Stimulated activated CD4-positive, alpha-beta T cell treated with anti-CD3 and anti-CD28 coated beads, TNF-alpha, amount 100 ng/mL, for 48 hours (primary cell): ENCODE measurements at regions not wholly inside any gene's neighbourhood (a gene's known extent, or its start where the extent isn't known, plus 50 kb on each side); places are given as distances from the start of the nearest gene placed in this dataset.
"Not testable (repeated sequence)": the region's sequence is repeated elsewhere in the genome, so short reads cannot be mapped to it uniquely, and the experiment has no call there.

Experiments used
- DNase-seq, 3 donors: peaks; one replicate each; pipeline ENCODE4 v3.0.0-alpha.2; 2020; ENCODE audit warnings: low read depth in 3 of 3

DNA sequence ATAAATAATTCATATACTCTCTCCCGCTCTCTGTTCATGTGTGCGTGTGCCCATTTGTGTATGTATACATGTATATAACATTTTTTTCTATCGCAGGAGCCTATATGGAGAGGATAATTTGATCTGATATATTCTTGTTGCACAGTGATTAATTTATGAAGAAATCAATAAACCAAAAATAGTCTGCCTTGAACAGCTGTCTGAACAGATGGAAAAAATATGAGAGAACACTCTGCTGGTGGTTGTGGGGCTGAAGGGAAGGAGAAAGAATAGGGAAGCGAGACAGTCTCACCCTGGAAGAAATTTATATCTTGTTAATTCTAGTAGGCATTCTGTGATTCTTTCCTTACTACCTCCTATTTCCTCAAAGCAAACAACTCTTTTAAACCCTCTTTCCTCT, 96.6 kb upstream of the B3GAT2 start:
- DNase-seq: no peak

DNA sequence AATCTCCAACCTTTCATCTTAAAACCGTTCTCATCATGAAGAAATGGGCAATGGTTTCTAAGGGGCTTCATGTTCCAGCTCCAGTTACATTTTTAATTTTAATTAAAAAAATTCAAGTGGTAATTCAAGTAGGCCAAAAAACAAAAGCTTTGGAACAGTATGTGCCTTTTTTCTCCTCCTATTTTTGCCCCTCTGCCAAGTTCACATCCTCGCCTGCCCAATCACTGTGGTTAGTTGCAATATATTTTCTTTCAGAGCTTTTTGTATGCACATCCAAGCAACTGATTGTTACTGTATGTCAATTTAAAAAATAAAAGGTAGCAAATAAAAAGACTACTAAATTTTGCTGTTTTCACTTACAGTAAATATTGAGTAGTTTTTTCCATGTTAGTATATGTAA, 99.8 kb upstream of the B3GAT2 start:
- DNase-seq: no peak

DNA sequence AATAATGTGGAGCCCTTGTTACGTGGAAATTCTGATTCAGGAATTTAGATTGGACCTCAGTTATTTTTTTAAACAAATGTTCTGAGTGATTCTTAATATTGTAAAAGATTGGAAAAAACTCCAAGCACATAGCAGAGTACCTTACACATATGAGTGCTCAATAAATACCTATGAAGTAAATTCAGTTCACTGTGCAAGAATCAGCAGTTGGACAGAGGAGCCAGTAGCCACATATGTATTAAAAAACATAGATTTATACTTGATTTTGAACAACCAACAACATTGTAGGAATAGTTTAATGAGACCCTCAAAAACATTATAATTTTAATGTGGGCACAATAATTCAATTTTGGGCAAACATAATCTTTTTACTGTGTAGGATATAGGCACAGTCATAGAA, 109.3 kb upstream of the B3GAT2 start:
- DNase-seq: no peak

DNA sequence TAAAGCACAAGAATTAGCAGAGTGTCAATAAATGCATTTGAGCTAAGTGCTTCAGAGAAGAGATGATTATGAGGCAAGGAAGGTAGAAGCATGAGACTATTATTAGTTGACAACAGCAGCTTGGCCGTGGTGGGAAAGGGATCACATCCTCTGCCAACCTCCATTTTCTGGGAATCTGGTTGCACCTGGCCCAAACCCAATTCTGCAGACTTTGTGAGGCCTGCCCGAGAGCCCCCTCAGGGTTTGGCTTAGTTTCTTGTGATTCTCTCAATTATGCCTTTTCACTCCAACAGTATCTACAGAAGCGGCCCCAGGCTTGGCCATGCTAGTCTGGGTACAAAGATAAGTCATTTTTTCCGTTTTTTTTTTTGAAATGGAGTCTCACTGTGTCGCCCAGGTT, 111.0 kb upstream of the B3GAT2 start:
- DNase-seq: no peak

DNA sequence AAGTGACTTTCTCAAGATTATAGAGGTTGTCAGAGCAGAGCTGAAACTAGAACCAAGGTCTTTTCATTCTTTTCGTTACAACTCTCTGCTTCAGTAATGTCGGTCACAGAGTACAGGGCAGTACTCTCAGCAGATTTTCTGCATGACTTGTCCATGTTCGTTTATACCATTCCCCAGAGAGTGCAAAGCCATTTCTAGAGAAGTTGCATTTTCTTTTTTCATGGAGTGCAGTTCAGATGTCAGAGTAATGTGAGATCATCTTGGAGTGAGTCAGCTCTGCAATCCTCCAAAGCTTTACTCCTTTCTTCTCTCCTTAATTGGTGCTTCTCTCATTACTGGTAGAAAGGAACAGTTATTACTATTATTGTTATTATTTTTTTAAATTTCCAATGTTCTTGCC, 115.6 kb upstream of the B3GAT2 start:
- DNase-seq: no peak

DNA sequence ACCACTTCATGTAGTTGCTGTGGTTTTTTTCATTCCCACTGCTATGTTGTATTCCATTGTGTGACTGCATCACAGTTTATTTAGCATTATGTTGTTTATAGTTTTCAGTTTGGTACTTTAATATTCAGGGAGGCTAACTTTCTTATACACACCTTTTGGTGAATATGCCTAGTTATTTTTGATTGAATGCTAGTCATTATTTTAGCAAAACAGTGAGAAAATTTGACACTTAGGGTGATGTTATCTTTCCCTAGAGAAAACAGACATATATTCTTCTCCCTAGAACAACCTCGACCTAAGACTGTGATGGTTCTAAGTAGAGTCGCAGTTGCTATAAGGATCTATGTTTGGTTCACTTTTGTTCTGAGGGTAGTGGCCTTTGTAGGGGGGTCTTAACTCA, 120.8 kb upstream of the B3GAT2 start:
- DNase-seq: no peak

DNA sequence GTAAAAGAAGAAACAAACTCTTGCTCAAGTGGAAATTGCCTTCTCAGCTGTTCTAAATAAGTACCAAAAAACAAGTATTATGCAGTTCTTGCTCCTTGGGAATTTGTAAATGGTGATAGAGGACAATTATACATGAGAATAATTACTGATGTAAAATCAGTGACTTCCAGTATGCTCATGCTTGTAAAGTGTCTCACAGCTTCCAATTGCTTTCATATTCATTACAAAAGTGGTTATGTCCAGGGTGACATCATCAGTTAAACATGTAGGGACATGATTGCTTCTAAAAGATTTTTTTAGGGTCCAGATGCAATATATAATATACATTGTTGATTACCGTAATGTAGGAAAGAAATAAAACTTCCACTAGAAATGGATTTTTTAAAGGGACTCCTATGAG, 122.8 kb upstream of the B3GAT2 start:
- DNase-seq: no peak

DNA sequence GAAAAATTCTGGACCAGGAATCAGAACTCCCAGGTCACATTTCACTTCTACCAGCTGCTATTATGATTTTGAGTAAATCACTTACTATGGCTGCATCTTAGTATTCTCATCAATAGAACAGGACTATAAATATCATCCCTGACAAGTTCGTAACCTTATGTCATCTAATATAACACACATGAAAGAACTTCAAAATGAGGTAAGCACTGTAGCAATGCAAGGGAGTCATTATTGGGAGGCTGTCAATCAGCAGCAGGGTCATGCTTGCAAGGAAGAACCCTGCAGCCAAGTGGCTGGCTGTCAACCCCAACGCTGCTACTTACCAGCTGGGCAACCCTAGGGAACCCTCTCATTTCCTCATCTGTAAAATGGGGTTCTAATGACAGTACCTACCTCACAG, 123.3 kb upstream of the B3GAT2 start:
- DNase-seq: no peak

DNA sequence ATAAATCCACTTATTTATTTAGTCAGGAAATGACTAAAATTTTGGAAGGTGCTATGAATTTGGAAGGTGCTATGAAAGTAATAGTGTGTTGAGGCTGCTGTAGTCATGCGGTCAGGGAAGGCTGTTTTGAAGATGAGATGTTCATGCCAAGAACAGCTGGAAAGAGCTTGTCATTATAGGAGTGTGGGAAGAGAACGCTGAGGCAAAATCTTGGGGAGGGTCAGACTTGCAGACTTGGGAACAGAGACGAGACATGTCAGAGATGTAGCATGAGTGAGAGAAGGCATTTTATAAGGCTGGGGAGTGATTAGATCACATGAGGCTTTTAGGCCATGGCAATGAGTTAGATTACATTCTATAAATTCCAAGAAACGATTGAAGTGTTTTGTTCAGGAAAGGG, 124.0 kb upstream of the B3GAT2 start:
- no peak for DNase-seq

DNA sequence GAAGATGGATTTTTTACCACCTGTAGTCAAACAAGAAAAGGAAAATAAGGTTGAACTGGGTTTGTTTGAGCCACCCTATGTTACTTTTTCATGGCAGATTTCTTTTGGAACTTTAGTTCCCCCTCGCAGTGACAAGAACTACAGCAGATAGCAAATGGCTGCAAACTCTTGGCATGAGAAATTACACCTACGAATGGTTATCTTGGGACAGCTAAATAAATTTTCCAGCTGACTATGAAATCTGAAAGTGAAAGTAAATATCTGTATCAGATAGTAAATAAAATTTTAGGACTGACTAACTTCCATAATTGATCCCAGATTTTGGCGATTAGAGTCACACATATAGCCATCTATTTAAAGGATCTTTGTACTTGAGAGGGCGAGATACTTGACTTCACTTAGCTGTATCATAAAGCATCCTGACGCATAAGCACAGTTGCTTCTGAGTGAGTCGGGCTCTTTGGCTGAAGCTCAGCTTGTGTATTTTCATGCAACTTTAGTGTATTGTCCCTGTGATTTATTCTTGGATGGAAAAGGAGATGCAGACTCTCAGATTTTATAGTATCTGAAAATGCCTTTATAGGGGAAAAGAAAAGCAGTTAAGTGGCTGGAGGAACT, 125.3 kb upstream of the B3GAT2 start:
- DNase-seq: no peak

DNA sequence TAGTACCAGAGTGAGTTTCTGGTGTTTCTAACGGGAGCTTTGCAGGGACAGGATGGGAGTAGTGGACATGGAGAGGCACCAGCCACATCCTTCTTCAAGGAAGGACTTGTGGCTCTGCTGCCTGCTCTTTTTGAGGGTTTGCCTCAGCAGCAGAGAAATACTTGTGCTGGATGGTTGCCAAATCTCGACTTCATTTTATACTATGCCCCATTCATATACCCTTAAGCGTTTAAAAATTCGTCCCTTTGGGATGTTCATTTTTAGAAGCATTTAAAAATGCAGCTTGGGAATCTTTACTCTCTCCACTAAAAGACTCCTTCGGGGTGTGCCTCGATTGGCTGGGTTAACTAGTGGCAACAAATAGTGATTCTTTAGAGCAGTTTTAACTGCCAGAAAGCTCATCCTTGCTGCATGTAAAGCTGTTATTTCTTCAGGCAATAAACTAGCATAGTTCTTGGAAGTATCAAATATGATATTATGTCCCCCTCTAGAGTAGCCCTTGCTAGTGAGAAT, 126.5 kb upstream of the B3GAT2 start:
- DNase-seq: no peak

DNA sequence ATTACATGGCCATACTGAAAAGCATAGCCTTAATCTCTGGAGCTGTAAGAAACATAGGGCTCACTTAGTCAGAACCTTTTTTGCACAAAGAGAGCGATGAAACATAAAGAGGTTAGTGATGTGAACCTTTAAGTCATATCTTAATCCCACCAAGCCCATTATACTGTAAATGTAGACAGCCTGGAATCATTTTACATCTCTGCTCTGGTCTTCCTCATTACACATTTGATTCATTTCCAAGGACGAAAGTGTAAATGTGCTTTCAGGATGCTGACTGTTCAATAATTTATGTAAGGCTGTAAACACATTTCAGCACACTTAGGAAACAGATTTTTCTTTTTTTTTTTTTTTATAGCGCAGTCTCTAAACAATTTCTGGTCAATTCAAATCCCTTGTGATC, 131.3 kb upstream of the B3GAT2 start:
- no peak for DNase-seq

DNA sequence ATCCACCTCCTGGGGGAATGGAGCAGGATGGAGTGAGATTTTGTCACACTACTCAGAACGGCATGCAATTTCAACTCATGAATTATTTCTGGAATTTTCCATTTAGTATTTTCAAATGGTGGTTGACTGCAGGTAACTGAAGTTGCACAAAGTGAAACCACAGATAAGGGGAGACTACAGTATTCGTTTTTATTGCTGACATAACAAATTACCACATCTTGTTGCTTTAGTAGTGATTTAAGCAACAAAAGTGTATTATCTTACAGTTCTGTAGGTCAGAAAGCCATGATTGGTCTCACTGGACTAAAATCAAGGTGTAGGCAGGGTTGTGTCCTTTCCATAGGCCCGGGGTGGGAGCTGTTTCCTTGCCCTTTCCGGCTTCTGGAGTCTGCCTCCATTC, 133.4 kb upstream of the B3GAT2 start:
- no peak for DNase-seq

DNA sequence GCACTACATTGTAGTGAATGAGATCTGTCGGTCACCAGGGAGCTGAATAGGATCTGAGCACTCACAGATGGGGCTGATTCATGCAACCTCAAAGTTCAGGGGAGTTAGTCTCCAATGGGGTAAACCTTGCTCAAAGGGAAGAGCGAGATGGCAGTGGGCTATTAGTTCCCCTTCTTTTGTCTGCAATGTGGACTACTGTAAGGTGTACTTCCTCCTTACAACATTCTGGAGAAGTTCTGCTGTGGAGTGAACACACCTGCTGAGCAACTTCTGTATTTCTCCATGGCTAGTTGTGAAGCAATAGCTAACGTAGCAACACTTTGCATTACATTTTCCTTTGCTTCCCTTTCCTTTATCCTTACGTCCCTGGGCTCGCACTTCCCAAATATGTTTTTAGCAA, 134.3 kb upstream of the B3GAT2 start:
- no peak for DNase-seq

DNA sequence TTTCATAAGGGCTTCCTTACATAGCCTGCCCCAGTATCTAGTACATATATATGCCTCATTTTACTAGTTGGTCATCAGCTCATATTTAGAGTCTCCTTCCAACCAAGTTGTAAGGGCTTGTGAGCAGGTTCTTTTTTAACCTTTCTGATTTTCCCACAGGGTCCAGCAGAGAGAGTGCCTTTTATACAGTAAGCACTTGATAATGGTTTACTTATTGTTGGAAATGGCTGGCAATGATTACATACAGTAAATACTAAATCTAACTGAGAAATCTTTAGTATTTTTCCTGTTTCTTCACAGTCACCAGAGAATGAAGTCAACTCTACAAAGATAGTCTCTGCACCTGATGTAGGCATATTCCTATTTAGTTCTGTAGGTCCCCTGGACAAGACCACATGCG, 135.1 kb upstream of the B3GAT2 start:
- DNase-seq: no peak

DNA sequence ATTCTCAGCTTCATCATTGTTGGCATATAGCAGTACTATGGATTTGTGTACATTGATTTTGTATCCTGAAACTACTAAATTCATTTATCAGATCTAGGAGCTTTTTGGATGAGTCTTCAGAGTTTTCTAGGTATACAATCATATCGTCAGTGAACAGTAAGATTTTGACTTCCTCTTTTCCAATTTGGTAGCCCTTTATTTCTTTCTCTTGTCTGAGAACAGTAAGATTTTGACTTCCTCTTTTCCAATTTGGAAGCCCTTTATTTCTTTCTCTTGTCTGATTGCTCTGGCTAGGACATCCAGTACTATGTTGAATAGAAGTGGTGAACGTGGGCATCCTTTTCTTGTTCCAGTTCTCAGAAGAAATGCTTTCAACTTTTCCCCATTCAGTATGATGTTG, 140.4 kb upstream of the B3GAT2 start:
- DNase-seq: not testable (repeated sequence)

DNA sequence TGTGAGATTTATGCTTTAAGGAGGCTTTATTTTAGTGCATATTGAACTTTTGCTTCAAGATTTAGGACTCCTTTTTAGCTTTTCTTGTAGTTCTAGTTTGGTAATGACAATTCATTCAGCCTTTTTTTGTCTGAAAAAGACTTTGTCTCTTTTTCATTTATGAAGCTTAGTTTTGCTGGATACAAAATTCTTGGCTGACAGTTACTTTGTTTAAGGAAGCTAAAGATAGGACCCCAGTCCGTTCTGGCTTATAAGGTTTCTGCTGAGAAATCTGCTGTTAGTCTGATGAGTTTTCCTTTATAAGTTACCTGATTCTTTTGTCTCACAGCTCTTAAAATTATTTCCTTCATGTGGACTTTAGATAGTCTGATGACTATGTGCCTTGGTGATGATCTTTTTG, 142.8 kb upstream of the B3GAT2 start:
- no peak for DNase-seq

DNA sequence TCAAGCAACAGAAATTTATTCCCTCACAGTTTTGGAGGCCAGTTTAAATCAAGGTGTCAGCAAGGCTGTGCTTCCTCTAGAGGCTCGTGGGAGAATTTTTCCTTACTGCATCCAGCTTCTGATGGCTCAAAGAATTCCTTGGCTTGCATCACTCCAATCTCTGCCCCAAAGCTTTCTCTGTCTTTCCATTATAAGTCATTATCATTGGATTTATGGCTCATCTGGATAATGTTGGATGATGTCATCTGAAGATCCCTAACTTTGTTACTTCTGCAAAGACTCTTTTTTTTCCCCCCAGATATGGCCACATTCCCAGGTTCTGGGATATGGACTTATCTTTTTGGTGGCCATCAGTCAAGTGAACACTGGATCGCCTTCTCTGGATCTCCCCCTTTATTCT, 146.3 kb upstream of the B3GAT2 start:
- no peak for DNase-seq

DNA sequence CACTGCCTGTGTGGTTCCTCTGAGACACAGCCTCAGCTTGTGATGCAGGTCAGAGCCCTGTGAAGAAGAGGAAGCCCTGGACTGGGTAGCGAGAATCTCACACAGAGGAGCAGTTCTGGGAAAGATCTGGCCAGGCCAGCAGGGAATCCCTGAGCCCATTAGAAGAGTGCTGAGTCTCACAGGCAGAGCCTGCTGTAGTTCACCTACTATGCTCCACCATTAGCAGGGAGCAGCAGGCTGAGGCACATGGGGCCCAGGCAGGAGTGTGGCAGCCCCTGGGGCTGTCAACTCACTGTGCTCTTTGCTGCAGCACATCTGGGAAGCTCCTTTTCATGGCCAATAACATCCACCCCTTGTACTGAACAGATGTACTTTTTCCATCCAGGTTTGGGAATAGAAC, 146.8 kb upstream of the B3GAT2 start:
- no peak for DNase-seq

DNA sequence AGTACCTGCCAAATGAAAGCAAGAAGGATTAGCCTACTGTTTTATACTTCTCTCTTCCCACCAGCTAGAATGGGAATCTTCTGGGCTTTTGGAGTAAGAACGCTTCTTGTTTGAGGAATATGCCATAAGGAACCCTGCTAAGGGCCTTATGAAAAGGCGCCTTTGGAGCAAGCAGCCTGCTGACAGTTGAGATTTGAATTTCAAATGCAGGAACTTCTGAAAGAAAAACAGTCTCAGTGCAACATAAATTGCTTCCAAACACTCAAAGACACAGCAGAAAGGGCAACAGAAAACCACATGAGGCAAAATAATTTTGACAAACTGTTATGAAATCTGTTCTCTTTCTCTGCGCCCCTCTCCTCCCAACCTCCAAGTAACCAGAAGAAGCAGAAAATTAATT, 149.4 kb upstream of the B3GAT2 start:
- DNase-seq: no peak

DNA sequence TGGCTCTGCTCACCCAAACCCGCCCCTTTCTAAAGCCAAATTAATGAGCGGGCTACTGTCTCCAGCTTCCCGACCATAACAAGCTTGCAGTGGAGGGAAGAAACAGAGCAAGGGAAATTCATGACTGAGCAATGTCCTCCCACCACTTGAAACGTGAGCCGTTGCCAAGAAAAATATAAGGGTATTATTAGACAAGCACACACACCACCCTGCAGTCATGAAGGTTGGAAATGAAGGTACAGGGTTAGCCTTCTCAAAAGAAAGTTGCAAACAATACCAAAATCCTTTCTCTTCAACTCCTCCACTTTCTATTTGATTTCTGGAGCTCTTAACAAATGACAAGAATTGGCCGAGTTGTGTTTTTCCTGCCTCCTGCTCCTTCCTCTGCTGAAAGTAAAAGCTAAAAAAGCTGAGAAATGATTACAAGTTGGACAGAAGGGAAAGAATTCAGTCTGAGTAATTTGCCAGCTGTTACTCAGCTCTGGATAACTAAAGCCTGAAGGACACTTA, 151.1 kb upstream of the B3GAT2 start:
- DNase-seq: no peak

DNA sequence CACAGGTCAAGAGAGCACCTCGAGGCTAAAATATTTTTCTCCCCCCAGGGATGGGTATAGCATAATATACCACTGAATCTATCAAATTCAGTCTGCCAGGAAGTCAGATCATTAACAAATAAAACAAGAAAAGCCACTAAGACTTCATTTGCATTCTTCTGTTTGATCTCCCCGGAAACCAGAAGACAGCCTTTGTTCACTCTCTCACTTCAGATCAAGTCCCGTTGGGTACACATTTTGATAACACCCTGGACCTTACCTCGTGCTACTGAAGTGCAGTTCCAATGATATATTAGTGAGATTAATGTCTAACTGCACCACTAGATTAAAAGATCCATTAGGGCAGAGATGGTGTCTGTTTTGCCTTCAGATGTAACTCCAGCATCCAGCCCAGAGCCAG, 157.7 kb upstream of the B3GAT2 start:
- no peak for DNase-seq

DNA sequence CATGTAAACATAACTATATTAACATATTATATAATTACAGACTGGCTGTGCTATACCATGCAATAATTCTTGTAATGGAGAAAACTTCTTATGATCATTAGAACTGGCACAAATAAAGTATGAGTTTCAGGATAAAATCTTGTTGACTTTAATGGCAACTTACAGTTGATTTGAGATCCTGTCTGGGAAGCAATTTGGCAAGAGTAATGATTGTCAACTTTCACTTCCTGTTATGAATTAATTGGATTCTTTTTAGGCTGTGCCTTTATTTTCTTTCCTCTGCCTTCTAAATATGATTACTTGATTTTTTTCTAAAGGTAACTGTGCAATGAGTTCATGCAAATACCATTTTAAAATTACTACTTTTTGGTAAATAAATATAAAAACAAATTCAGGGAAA, 158.1 kb upstream of the B3GAT2 start:
- DNase-seq: no peak

DNA sequence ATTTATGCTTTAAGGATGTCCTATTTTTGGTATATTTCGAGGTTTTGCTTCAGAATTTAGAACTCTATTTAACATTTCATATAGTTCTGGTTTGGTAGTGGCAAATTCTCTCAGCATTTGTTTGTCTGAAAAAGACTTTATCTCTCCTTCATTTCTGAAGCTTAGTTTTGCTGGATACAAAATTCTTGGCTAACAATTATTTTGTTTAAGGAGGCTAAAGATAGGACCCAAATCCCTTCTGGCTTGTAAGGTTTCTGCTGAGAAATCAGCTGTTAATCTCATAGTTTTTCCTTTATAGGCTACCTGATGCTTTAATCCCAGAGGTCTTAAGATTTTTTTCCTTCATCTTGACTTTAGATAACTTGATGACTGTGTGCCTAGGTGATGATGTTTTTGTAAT, 162.7 kb upstream of the B3GAT2 start:
- no peak for DNase-seq
